ENCODE measurements at regions not wholly inside any gene's neighbourhood (a gene's known extent, or its start where the extent isn't known, plus 50 kb on each side); places are given as distances from the start of the nearest gene placed in this dataset.

DNA sequence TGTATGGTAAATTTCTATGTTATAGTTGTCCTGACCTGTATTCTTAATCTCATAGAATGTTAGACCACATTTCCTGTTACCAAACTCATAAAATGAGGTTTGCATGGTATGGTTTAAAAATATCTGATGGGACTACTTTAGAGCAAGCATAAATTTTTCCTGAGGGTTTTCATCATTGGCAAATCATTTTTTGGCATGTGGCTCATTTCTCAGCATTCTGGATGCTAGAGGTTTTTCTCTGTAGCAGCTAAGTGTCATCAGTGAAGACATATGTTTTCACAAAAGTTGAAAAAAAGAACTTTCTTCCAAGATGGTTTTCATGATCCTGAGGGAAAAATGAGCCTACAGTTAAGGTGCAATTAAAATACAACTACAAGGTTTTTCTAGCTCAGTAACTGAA is 503.5 kb upstream of the FAM47C start:
- Histone ChIP-seq H3K36me3 (replicated peaks; ENCODE audit: insufficient read depth, low read length) (no peaks in the 10 kb centered on the region), H3K9me3 (replicated peaks; ENCODE audit: insufficient read depth, low read length) (no peaks in the 10 kb centered on the region), H3K27ac (ENCODE audit: low read length) (no peak overlapping the region), H4K20me1 (ENCODE audit: insufficient read depth, low read length) (no peaks in the 10 kb centered on the region), H3K4me2 (ENCODE audit: low read depth, low read length) (no peak overlapping the region), H3K9ac (ENCODE audit: low read length) (no peak overlapping the region), H2AFZ (ENCODE audit: low read length) (no peak overlapping the region), H3K4me1 (ENCODE audit: low read length) (no peaks in the 10 kb centered on the region), H3K4me3 (ENCODE audit: low read length) (no peak overlapping the region), H3K27me3 (replicated peaks; ENCODE audit: insufficient read depth, low read length) (no peaks in the 10 kb centered on the region), H3F3A (ENCODE audit: insufficient read depth, low read length) (no peaks in the 10 kb centered on the region), H3K79me2 (ENCODE audit: low read length) (no peaks in the 10 kb centered on the region), H3K9me2 (replicated peaks; ENCODE audit: insufficient read depth, low read length) (no peaks in the 10 kb centered on the region)
- DNase-seq: no peak
- TF ChIP-seq, protein P1, sequence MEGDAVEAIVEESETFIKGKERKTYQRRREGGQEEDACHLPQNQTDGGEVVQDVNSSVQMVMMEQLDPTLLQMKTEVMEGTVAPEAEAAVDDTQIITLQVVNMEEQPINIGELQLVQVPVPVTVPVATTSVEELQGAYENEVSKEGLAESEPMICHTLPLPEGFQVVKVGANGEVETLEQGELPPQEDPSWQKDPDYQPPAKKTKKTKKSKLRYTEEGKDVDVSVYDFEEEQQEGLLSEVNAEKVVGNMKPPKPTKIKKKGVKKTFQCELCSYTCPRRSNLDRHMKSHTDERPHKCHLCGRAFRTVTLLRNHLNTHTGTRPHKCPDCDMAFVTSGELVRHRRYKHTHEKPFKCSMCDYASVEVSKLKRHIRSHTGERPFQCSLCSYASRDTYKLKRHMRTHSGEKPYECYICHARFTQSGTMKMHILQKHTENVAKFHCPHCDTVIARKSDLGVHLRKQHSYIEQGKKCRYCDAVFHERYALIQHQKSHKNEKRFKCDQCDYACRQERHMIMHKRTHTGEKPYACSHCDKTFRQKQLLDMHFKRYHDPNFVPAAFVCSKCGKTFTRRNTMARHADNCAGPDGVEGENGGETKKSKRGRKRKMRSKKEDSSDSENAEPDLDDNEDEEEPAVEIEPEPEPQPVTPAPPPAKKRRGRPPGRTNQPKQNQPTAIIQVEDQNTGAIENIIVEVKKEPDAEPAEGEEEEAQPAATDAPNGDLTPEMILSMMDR (IDR thresholded peaks at IDR 0.05; ENCODE audit: low read length): no peak
- TF ChIP-seq EZH2 (optimal IDR thresholded peaks at IDR 0.05; ENCODE audit: low read depth, low read length) (no peak), EZH2phosphoT487 (IDR thresholded peaks at IDR 0.05; ENCODE audit: low read length) (no peak)

DNA sequence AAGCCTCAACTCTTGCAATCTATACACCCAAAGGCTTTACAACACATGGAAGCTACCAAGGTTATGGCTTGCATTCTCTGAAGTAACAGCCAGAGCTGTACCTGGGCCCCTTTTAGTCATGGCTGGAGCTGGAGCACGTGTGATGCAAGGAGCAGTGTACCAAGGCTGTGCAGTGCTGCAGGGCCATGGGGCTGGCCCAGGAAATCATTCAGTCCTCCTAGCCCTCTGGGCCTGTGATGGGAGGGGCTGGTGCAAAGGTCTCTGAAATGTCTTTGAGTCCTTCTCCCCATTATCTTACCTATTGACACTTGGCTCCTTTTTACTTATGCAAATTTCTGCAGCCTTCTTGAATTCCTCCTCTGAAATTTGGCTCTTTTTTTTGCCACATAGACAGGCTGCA is 500.1 kb upstream of the FAM47C start:
- H3K27ac ChIP-seq (ENCODE audit: low read length): no peak overlapping the region

DNA sequence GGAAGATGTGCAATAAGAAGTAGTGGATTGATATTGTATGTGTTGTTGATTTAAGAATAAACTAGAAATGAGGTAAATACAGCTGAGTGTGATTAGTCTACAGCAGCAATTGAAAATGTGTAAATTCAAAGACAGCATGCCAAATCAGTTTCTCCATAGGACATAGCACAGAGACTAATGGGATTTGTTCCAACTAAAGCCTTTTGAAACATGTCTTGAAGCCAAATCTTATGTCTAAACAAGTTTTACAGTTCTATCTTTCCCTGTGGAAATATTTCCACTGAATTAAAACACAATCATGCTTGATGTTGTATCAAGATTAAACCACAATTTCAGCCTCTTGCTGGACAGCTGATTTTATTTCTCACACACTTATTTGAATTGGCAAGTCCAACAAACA is 497.4 kb upstream of the FAM47C start:
- no peaks in the 10 kb centered on the region for H4K20me1 ChIP-seq (ENCODE audit: insufficient read depth, low read length)
- no peaks in the 10 kb centered on the region for H3K4me1 ChIP-seq (ENCODE audit: low read length)
- no peak overlapping the region for H3K9ac ChIP-seq (ENCODE audit: low read length)
- TF ChIP-seq EZH2phosphoT487 (IDR thresholded peaks at IDR 0.05; ENCODE audit: low read length) (no peak), EZH2 (optimal IDR thresholded peaks at IDR 0.05; ENCODE audit: low read depth, low read length) (no peak)
- TF ChIP-seq, protein P1 (IDR thresholded peaks at IDR 0.05; ENCODE audit: low read length): no peak
- no peak overlapping the region for H3K4me2 ChIP-seq (ENCODE audit: low read depth, low read length)
- H3K4me3 ChIP-seq (ENCODE audit: low read length): no peak overlapping the region
- H3K36me3 ChIP-seq (replicated peaks; ENCODE audit: insufficient read depth, low read length): no peaks in the 10 kb centered on the region
- no peaks in the 10 kb centered on the region for H3K79me2 ChIP-seq (ENCODE audit: low read length)
- H3K27me3 ChIP-seq (replicated peaks; ENCODE audit: insufficient read depth, low read length): no peaks in the 10 kb centered on the region
- no peak for DNase-seq
- H3K27ac ChIP-seq (ENCODE audit: low read length): no peak overlapping the region
- H3K9me3 ChIP-seq (replicated peaks; ENCODE audit: insufficient read depth, low read length): no peaks in the 10 kb centered on the region
- H3K9me2 ChIP-seq (replicated peaks; ENCODE audit: insufficient read depth, low read length): no peaks in the 10 kb centered on the region
- no peak overlapping the region for H2AFZ ChIP-seq (ENCODE audit: low read length)
- H3F3A ChIP-seq (ENCODE audit: insufficient read depth, low read length): no peaks in the 10 kb centered on the region

More for the DNA sequence above, 500.1 kb upstream of the FAM47C start:
- H3K4me2 ChIP-seq (ENCODE audit: low read depth, low read length): no peak overlapping the region
- TF ChIP-seq EZH2phosphoT487 (IDR thresholded peaks at IDR 0.05; ENCODE audit: low read length) (no peak), EZH2 (optimal IDR thresholded peaks at IDR 0.05; ENCODE audit: low read depth, low read length) (no peak)
- TF ChIP-seq, protein P1 (IDR thresholded peaks at IDR 0.05; ENCODE audit: low read length): no peak
- H3K36me3 ChIP-seq (replicated peaks; ENCODE audit: insufficient read depth, low read length): no peaks in the 10 kb centered on the region
- no peaks in the 10 kb centered on the region for H3K4me1 ChIP-seq (ENCODE audit: low read length)
- H3F3A ChIP-seq (ENCODE audit: insufficient read depth, low read length): no peaks in the 10 kb centered on the region
- H2AFZ ChIP-seq (ENCODE audit: low read length): no peak overlapping the region
- H3K79me2 ChIP-seq (ENCODE audit: low read length): no peaks in the 10 kb centered on the region
- H3K9ac ChIP-seq (ENCODE audit: low read length): no peak overlapping the region
- no peak overlapping the region for H3K4me3 ChIP-seq (ENCODE audit: low read length)
- no peak for DNase-seq
- no peaks in the 10 kb centered on the region for H3K9me3 ChIP-seq (replicated peaks; ENCODE audit: insufficient read depth, low read length)
- no peaks in the 10 kb centered on the region for H3K27me3 ChIP-seq (replicated peaks; ENCODE audit: insufficient read depth, low read length)
- no peaks in the 10 kb centered on the region for H3K9me2 ChIP-seq (replicated peaks; ENCODE audit: insufficient read depth, low read length)
- H4K20me1 ChIP-seq (ENCODE audit: insufficient read depth, low read length): no peaks in the 10 kb centered on the region
